WTC11 (cell line): ENCODE measurements at regions not wholly inside any gene's neighbourhood (a gene's known extent, or its start where the extent isn't known, plus 50 kb on each side); places are given as distances from the start of the nearest gene placed in this dataset.

Experiments
- CTCF ChIP-seq: fragments of 200-600 bp; IDR thresholded peaks from 2 replicates; pipeline ENCODE4 v1.8.0; 2022; ENCODE audit warnings: antibody characterized with exemption
- FOXJ3 ChIP-seq: sonication (generic); formaldehyde crosslinking; IDR thresholded peaks from 2 replicates; pipeline ENCODE4 v1.9.0; 2021; ENCODE audit warnings: missing genetic modification reagents, mild to moderate bottlenecking, borderline replicate concordance
- FOXP4 ChIP-seq: sonication (generic); formaldehyde crosslinking; IDR thresholded peaks from 2 replicates; pipeline ENCODE4 v1.8.0; 2022; ENCODE audit warnings: mild to moderate bottlenecking, missing genetic modification reagents
- NR1H2 ChIP-seq: sonication (generic); formaldehyde crosslinking; IDR thresholded peaks from 2 replicates; pipeline ENCODE4 v1.9.0; 2021; ENCODE audit warnings: mild to moderate bottlenecking, moderate library complexity, missing genetic modification reagents
- TP53 ChIP-seq: sonication (generic); formaldehyde crosslinking; IDR thresholded peaks from 2 replicates; pipeline ENCODE4 v1.8.1; 2023; ENCODE audit warnings: mild to moderate bottlenecking, missing genetic modification reagents

GRCh38 chr12:74481078-74481477, 56.6 kb upstream of the ATXN7L3B start:
- no peak for TF ChIP-seq NR1H2 (CRISPR knock-in tag)
- TF ChIP-seq CTCF: no peak
- no peak for TF ChIP-seq TP53
- TF ChIP-seq FOXJ3 (CRISPR knock-in tag): no peak
- no peak for TF ChIP-seq FOXP4
